GM18508 (cell line): ENCODE measurements at regions not wholly inside any gene's neighbourhood (a gene's known extent, or its start where the extent isn't known, plus 50 kb on each side); places are given as distances from the start of the nearest gene placed in this dataset.

Source experiments
- ATAC-seq: cut with Tn5 transposase; IDR thresholded peaks from one replicate; pipeline ENCODE4 v1.9.1; 2021; ENCODE audit warnings: moderate number of reproducible peaks; ENCODE audit not compliant: insufficient read depth, unreplicated experiment

DNA sequence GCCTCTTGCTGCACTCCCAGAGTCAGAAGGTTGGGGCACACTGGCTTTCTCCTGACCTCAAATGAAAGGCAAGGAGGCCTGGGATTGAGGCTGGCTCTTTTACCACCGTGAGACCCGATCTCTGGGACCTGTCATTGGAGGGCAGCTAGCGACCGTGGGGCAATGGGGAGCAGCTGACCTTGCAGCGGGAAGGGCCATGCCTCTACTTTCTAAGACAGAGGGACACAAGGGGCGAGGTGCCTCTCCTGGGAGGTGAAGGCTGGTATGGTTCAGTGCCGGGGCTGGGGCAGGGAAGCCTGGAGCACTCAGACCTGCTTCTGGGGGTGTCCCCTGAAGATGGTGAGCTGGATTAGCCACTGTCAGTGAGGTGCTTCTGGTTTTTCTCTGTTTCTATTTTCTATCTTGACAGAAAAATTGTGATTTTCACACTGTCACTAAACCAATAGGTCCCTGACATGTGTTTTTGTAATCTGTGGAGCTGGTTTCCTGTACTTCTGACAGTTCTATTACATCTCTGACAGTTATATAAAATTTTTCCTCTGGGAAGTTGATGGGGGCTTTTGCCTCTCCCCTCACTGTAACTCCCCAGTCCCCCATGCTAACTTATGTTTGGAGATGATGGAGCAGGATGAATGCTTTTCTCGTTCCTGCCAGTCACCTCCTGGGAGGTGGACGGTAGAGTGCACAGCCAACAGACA, 340.8 kb downstream of the RPS24 start:
- no peak for ATAC-seq

DNA sequence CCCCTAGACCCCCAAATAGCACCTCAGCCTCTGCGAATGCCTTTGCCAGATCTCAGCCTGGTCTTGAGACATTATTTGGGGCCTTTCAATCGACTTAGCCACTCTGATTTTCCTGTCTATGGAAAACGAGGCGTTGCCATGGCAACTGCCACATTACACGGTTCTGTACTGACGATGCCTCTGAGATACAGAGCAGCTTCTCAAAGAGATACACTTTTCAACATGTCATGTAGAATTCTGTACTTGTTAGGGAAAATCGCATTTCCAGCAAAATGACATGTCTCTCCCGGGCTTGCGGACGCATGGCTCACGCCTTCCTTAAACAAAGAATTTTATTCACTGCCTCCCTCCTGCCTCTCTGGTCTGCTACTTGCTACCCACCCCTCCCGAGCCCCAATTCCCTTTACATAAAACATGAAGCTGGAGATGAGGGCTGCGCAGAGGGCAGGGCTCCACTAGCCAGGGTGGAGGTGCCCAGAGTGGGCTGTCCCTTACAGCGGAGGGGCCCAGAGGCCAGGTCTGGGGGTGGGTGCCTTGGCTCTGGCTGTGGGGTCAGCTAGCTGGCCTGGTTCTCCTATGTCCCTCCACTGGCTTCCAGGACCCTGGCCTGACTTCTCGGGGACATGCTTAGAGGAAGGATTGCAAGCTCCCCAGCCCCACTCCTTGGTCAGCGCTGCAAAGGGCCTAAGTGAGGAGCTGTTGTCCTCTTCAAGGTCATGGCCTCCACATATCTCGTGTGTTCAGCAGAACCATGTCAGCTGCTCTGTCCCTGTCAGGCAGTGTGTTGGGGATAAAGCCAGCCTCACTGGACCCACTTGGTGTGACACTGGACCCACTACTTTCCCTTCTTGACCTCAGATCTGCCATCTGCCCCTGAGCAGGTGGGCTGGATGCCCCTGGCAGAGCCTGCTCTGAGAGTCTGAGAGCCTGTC, 342.5 kb downstream of the RPS24 start:
- ATAC-seq, result no peak

GRCh38 chr10:78377356-78377755, 343.7 kb downstream of the RPS24 start:
- ATAC-seq, result no peak

GRCh38 chr10:78378192-78378591, 344.5 kb downstream of the RPS24 start:
- no peak for ATAC-seq

DNA sequence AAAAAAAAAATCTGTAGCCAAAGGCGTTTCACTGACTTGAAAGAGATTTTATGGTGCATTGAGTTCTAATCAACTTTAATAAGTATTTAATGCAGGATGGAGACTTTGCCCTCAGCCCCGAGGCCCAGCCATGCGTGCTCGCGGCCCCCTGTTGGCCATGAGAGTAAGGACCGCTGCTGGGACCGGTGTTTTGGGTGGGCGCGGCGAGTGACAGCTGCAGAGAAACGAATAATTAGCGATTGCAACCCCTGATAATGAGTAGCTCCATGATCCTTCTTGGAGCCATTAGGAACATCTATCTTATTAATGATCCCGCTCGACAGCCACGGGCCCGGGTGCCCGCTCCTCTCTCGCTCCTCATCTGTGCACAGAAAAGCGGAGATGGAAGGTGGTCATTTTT, 347.4 kb downstream of the RPS24 start:
- ATAC-seq, result no peak

DNA sequence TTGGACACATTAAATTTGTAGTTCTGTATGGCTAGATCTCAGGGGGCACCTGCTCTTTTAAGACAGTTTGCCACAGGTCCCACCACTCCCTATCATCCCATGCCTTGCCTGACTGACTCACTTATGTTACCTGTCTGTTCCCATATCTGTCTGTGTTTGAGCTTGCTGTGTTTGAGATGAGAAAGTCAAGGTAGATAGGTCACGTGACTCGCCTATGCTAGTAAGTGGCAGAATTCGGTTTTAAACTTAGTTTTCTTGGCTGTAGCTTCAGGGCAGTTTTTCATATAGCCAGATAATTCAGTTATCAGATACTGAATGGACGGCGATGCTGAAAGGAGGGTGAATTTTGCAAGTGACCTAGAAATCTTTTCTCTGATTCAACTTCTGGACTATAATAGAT, 348.4 kb downstream of the RPS24 start:
- no peak for ATAC-seq

GRCh38 chr10:78382772-78383171, 349.1 kb downstream of the RPS24 start:
- ATAC-seq, result no peak

- ATAC-seq, result no peak
Observed at GRCh38 chr10:78383378-78384048, 349.9 kb downstream of the RPS24 start.

DNA sequence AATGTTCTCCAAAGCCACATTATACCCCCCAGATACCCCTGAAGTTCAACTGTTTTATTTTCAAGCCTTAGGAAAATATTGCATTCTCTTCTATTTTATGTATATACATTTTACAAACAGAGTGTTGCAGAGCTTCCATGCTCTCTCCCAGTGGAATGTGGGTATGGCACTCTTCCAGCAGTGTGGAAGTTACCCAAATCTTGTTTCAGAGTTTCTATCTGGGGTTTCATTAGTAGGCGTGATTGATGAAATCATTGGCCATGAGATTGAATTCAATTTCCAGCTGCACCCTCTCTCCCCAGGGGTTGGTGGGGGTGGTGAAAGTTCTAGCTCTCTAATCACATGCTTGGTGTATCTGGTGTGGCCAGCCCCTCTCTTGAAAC, 350.4 kb downstream of the RPS24 start:
- no peak for ATAC-seq

- ATAC-seq, result no peak
Observed at GRCh38 chr10:78385599-78385998, 351.9 kb downstream of the RPS24 start.

DNA sequence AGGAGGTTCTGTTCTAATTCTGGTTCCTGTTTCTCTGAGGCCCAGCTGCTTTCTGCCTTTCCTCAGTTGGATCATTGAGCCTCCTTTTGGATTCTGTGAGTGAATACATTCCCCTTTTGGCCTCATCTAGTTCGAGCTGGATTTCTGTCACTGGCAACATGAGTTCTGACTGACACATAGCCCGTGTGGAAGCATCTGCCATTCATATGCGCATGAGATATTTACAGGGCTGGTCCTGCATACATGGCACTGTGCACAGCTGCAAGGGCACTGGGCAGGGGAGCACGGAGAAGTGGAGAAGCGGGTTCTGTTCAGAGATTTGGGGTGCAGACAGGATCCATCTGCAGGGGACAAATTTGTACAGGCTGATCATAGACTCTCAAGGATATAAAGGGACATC, 352.8 kb downstream of the RPS24 start:
- no peak for ATAC-seq

- no peak for ATAC-seq
Observed at GRCh38 chr10:78388331-78389050, 354.8 kb downstream of the RPS24 start.

DNA sequence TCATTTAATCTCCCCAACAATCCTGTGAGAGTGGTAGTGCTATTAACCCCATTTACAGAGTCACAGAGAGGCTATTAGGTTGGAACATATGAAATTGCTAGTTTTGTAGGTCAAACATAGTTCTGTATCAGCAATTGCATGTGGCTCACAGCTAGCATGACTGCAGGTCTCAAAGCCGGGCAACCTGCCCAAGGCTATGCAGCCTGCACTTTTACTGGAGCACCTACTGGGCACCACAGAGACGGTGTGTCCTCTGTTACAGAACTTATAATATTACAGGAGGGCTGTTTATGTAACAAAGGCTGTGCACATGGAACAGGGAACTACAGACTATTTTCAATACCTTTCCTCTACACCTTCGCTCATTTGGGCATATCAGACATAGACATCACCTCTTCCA, 355.8 kb downstream of the RPS24 start:
- no peak for ATAC-seq

DNA sequence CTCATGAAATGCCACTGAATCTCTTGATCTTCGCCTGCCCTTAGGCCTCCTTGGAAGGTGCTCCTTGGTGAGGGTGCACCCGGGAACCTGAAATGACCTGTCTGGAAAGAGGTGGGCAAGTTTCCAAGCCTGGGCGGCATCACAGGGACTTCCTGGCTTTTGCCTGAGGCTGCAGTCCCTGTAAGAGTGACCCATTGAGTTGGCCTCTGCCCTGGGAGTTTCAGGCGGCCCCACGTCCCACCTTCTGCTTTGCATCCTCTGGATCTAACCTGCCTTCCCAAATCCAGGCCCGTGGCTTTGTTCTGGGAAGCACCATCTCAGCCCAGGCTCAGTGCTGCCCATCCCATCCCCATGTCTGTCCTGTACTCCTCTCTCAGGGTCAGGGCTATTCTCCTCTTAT, 356.4 kb downstream of the RPS24 start:
- no peak for ATAC-seq

GRCh38 chr10:78390817-78391216, 357.2 kb downstream of the RPS24 start:
- no peak for ATAC-seq

GRCh38 chr10:78391585-78391984, 357.9 kb downstream of the RPS24 start:
- ATAC-seq, result no peak

DNA sequence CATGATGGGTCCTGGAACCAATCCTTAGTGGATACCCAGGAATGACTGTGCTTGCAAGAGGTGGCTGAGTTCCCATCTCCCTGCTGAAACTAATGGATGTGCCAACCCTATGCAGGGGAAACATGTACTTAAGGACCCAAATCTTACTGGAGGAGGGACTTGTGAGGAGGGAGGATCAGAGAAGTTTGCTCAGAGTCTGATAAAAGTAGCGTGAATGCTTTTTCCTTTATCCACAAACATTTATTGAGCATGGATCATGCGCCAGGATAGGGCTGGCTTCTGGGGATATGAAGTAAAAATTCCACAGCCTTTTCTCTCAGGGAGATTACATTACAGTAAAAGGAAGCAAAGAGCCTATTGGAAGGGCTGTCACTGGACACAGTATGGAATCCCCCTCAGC, 358.5 kb downstream of the RPS24 start:
- ATAC-seq, result no peak

- no peak for ATAC-seq
Observed at GRCh38 chr10:78393094-78393493, 359.4 kb downstream of the RPS24 start.

DNA sequence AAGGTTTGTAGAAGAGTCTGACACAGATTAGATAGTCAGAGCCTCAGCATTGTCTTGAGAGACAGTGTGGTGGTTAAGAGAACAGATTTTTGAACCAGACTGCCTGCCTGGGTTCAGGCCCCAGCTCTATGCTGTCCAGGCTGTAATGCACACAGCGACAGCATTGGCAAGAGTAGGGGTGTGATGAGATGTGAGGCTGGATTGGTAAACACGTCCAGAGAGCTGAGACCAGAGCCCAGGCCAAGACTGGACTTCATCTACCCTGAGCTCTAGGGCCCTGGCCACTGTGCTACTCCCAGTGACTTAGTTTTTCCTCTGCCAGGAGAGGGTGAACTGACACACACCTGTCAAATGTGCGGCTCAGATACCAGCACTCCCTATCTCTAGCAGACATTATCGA, 360.4 kb downstream of the RPS24 start:
- no peak for ATAC-seq

GRCh38 chr10:78395162-78395561, 361.5 kb downstream of the RPS24 start:
- no peak for ATAC-seq

GRCh38 chr10:78396754-78397153, 363.1 kb downstream of the RPS24 start:
- no peak for ATAC-seq
